GM21717 (cell line): ENCODE measurements at regions not wholly inside any gene's neighbourhood (a gene's known extent, or its start where the extent isn't known, plus 50 kb on each side); places are given as distances from the start of the nearest gene placed in this dataset.

Experiments
- ATAC-seq: cut with Tn5 transposase; IDR thresholded peaks from one replicate; pipeline ENCODE4 v1.9.1; 2021; ENCODE audit warnings: mild to moderate bottlenecking, moderate library complexity; ENCODE audit not compliant: unreplicated experiment

- no peak for ATAC-seq
Observed at GRCh38 chr16:65783709-65784474, 582.6 kb upstream of the CDH5 start.

GRCh38 chr16:65782611-65783600 lies 583.6 kb upstream of the CDH5 start:
- ATAC-seq: no peak

- ATAC-seq: no peak
Observed at GRCh38 chr16:65781855-65782254, 584.6 kb upstream of the CDH5 start.

- no peak for ATAC-seq
Observed at GRCh38 chr16:65781363-65781762, 585.1 kb upstream of the CDH5 start.

GRCh38 chr16:65779201-65779600 lies 587.3 kb upstream of the CDH5 start:
- ATAC-seq: no peak

- no peak for ATAC-seq
Observed at GRCh38 chr16:65776639-65777183, 589.8 kb upstream of the CDH5 start.

- ATAC-seq: no peak
Observed at GRCh38 chr16:65775829-65776228, 590.7 kb upstream of the CDH5 start.

GRCh38 chr16:65774350-65774749 lies 592.1 kb upstream of the CDH5 start:
- no peak for ATAC-seq

- ATAC-seq: no peak
Observed at GRCh38 chr16:65773301-65773874, 593.1 kb upstream of the CDH5 start.

GRCh38 chr16:65772134-65772732 lies 594.3 kb upstream of the CDH5 start:
- no peak for ATAC-seq

GRCh38 chr16:65771707-65772106 lies 594.8 kb upstream of the CDH5 start:
- no peak for ATAC-seq

- no peak for ATAC-seq
Observed at GRCh38 chr16:65770752-65771151, 595.7 kb upstream of the CDH5 start.

- no peak for ATAC-seq
Observed at GRCh38 chr16:65769776-65770438, 596.6 kb upstream of the CDH5 start.

GRCh38 chr16:65769055-65769465 lies 597.4 kb upstream of the CDH5 start:
- no peak for ATAC-seq

- ATAC-seq: no peak
Observed at GRCh38 chr16:65767125-65767524, 599.4 kb upstream of the CDH5 start.

- ATAC-seq: no peak
Observed at GRCh38 chr16:65763640-65764305, 602.7 kb upstream of the CDH5 start.

GRCh38 chr16:65760874-65761273 lies 605.6 kb upstream of the CDH5 start:
- ATAC-seq: no peak

- ATAC-seq: no peak
Observed at GRCh38 chr16:65758620-65759019, 607.9 kb upstream of the CDH5 start.

GRCh38 chr16:65757064-65757463 lies 609.4 kb upstream of the CDH5 start:
- ATAC-seq: no peak

GRCh38 chr16:65756163-65756562 lies 610.3 kb upstream of the CDH5 start:
- ATAC-seq: no peak
